ENCODE measurements at regions not wholly inside any gene's neighbourhood (a gene's known extent, or its start where the extent isn't known, plus 50 kb on each side); places are given as distances from the start of the nearest gene placed in this dataset.

- TF ChIP-seq CTCF (IDR thresholded peaks at IDR 0.05) (no peak), POLR2A (IDR thresholded peaks at IDR 0.05) (no peak)
Observed at GRCh38 chr2:53208815-53209214, 558.8 kb upstream of the CHAC2 start.
